H9 (cell line): ENCODE measurements at regions not wholly inside any gene's neighbourhood (a gene's known extent, or its start where the extent isn't known, plus 50 kb on each side); places are given as distances from the start of the nearest gene placed in this dataset.

Source experiments
- DNase-seq: peaks from one replicate; pipeline ENCODE4 v3.0.0-alpha.2; 2017
- H2AFZ ChIP-seq: one replicate; pipeline ENCODE4 v1.6.1; 2013; ENCODE audit warnings: mild to moderate bottlenecking, low read length, control low read depth, moderate library complexity
- H2AK5ac ChIP-seq: 2 replicates; pipeline ENCODE4 v1.6.1; 2013; ENCODE audit warnings: low read length, control low read depth, mixed read lengths; ENCODE audit not compliant: insufficient read length
- H2BK120ac ChIP-seq: one replicate; pipeline ENCODE4 v1.6.1; 2013; ENCODE audit warnings: low read depth, mild to moderate bottlenecking, low read length, control low read depth, inconsistent platforms; ENCODE audit not compliant: poor library complexity, severe bottlenecking
- H2BK12ac ChIP-seq: 2 replicates; pipeline ENCODE4 v1.6.1; 2013; ENCODE audit warnings: low read length, control low read depth, mixed read lengths, low read depth; ENCODE audit not compliant: insufficient read length
- H2BK15ac ChIP-seq: 2 replicates; pipeline ENCODE4 v1.6.1; 2013; ENCODE audit warnings: low read depth, low read length, control low read depth
- H2BK20ac ChIP-seq: one replicate; pipeline ENCODE4 v1.6.1; 2013; ENCODE audit warnings: low read depth, mild to moderate bottlenecking, low read length, control low read depth, inconsistent platforms; ENCODE audit not compliant: poor library complexity, severe bottlenecking
- H2BK5ac ChIP-seq: 2 replicates; pipeline ENCODE4 v1.6.1; 2013; ENCODE audit warnings: low read length, control low read depth, mixed read lengths; ENCODE audit not compliant: insufficient read length
- H3K14ac ChIP-seq: 2 replicates; pipeline ENCODE4 v1.6.1; 2013; ENCODE audit warnings: low read length, control low read depth; ENCODE audit not compliant: insufficient read depth
- H3K18ac ChIP-seq: 2 replicates; pipeline ENCODE4 v1.6.1; 2013; ENCODE audit warnings: low read depth, mild to moderate bottlenecking, mixed read lengths, low read length, control low read depth; ENCODE audit not compliant: insufficient read length
- H3K23ac ChIP-seq: 2 replicates; pipeline ENCODE4 v1.6.1; 2013; ENCODE audit warnings: low read length, control low read depth, mixed read lengths, low read depth; ENCODE audit not compliant: insufficient read length
- H3K23me2 ChIP-seq: 2 replicates; pipeline ENCODE4 v1.6.1; 2013; ENCODE audit warnings: low read depth, mild to moderate bottlenecking, mixed read lengths, low read length, control low read depth; ENCODE audit not compliant: insufficient read length, poor library complexity, severe bottlenecking
- H3K27ac ChIP-seq: 2 replicates; pipeline ENCODE4 v1.5.1; 2013; ENCODE audit warnings: low read length, control low read depth, mixed read lengths, low read depth; ENCODE audit not compliant: insufficient read length
- H3K27me3 ChIP-seq: 2 replicates; pipeline ENCODE4 v1.6.1; 2013; ENCODE audit warnings: low read length, control low read depth, inconsistent platforms; ENCODE audit not compliant: insufficient read depth
- H3K4ac ChIP-seq: 2 replicates; pipeline ENCODE4 v1.6.1; 2013; ENCODE audit warnings: low read depth, mild to moderate bottlenecking, control low read depth, inconsistent platforms, low read length, moderate library complexity
- H3K4me1 ChIP-seq: 2 replicates; pipeline ENCODE4 v1.6.1; 2013; ENCODE audit warnings: low read length, control low read depth, inconsistent platforms; ENCODE audit not compliant: insufficient read depth
- H3K4me2 ChIP-seq: 2 replicates; pipeline ENCODE4 v1.6.1; 2013; ENCODE audit warnings: low read length, control low read depth, mixed read lengths; ENCODE audit not compliant: insufficient read length, insufficient read depth
- H3K56ac ChIP-seq: 2 replicates; pipeline ENCODE4 v1.6.1; 2013; ENCODE audit warnings: low read depth, mild to moderate bottlenecking, mixed read lengths, low read length, control low read depth; ENCODE audit not compliant: insufficient read length
- H3K79me1 ChIP-seq: 2 replicates; pipeline ENCODE4 v1.6.1; 2013; ENCODE audit warnings: low read depth, mild to moderate bottlenecking, moderate library complexity, low read length, control low read depth, inconsistent platforms; ENCODE audit not compliant: insufficient read depth, poor library complexity, severe bottlenecking
- H3K79me2 ChIP-seq: 2 replicates; pipeline ENCODE4 v1.6.1; 2013; ENCODE audit warnings: low read length, control low read depth, inconsistent platforms; ENCODE audit not compliant: insufficient read depth
- H3K9ac ChIP-seq: 2 replicates; pipeline ENCODE4 v1.6.1; 2013; ENCODE audit warnings: low read length, control low read depth, mixed read lengths; ENCODE audit not compliant: insufficient read length; ENCODE audit errors: extremely low read depth
- H3K9me3 ChIP-seq: one replicate; pipeline ENCODE4 v1.6.1; 2013; ENCODE audit warnings: low read depth, low read length, inconsistent platforms; ENCODE audit not compliant: control insufficient read depth
- H3T11ph ChIP-seq: one replicate; pipeline ENCODE4 v1.6.1; 2013; ENCODE audit warnings: mild to moderate bottlenecking, low read length, control low read depth, inconsistent platforms
- H4K20me1 ChIP-seq: one replicate; pipeline ENCODE4 v1.6.1; 2013; ENCODE audit not compliant: control insufficient read depth, insufficient read length, insufficient read depth
- H4K5ac ChIP-seq: 2 replicates; pipeline ENCODE4 v1.6.1; 2013; ENCODE audit warnings: low read depth, mild to moderate bottlenecking, mixed read lengths, low read length, control low read depth; ENCODE audit not compliant: insufficient read length
- H4K8ac ChIP-seq: replicated peaks from 2 replicates; pipeline ENCODE4 v1.6.1; 2013; ENCODE audit warnings: low read length, control low read depth, mixed read lengths, low read depth; ENCODE audit not compliant: insufficient read length
- H4K91ac ChIP-seq: 2 replicates; pipeline ENCODE4 v1.6.1; 2013; ENCODE audit warnings: low read depth, mild to moderate bottlenecking, moderate library complexity, mixed read lengths, low read length, control low read depth; ENCODE audit not compliant: insufficient read length
- H3K27ac Mint-ChIP-seq, 3 experiments: 2 replicates in 2 of 3; 3 replicates in 1 of 3; pipeline ENCODE4 v1.8.0; 2020 to 2021; ENCODE audit warnings: mixed read lengths in 3 of 3, mild to moderate bottlenecking in 1 of 3, moderate library complexity in 1 of 3
- H3K27me3 Mint-ChIP-seq: 2 replicates; pipeline ENCODE4 v1.8.0; 2021; ENCODE audit warnings: low read depth, mild to moderate bottlenecking, moderate library complexity, mixed read lengths
- H3K36me3 Mint-ChIP-seq, 3 experiments: 2 replicates in 2 of 3; 3 replicates in 1 of 3; pipeline ENCODE4 v1.8.0; 2020 to 2021; ENCODE audit warnings: low read depth in 3 of 3, mixed read lengths in 3 of 3; ENCODE audit not compliant: insufficient read depth in 1 of 3
- H3K4me1 Mint-ChIP-seq, 2 experiments: 2 replicates each; pipeline ENCODE4 v1.8.0; 2020; ENCODE audit warnings: mixed read lengths in 2 of 2
- H3K4me3 Mint-ChIP-seq, 2 experiments: 2 replicates in 1 of 2; 3 replicates in 1 of 2; pipeline ENCODE4 v1.8.0; 2020 to 2021; ENCODE audit warnings: mild to moderate bottlenecking in 2 of 2, mixed read lengths in 2 of 2, moderate library complexity in 1 of 2
- H3K9me3 Mint-ChIP-seq, 2 experiments: 2 replicates in 1 of 2; 3 replicates in 1 of 2; pipeline ENCODE4 v1.8.0; 2020; ENCODE audit warnings: mild to moderate bottlenecking in 2 of 2, mixed read lengths in 2 of 2, moderate library complexity in 1 of 2
- CTCF ChIP-seq: fragments of 200-600 bp; sonication (generic); conservative IDR thresholded peaks from 3 replicates; pipeline ENCODE4 v1.8.0; 2021; ENCODE audit warnings: antibody characterized with exemption, mild to moderate bottlenecking
- WGBS: extraction: QIAGEN DNeasy Blood & Tissue Kit; methylation state at CpG from one replicate; pipeline ENCODE4 v1.1.7; 2013; ENCODE audit warnings: missing lambda C conversion rate, low lambda C conversion rate, mixed read lengths; ENCODE audit not compliant: insufficient read length; ENCODE audit errors: extremely low coverage; 5-methylcytosine and 5-hydroxymethylcytosine counted together

GRCh38 chrX:8048466-8048865, 121.3 kb upstream of the PNPLA4 start:
- Histone ChIP-seq H3K79me2 (no peaks in the 10 kb centered on the region), H3K14ac (no peak overlapping the region), H3K4me2 (no peak overlapping the region), H3K9ac (no peak overlapping the region), H3K4ac (no peak overlapping the region), H2BK12ac (no peak overlapping the region), H4K20me1 (no peaks in the 10 kb centered on the region), H3K23ac (no peak overlapping the region), H3K4me1 (no peaks in the 10 kb centered on the region), H2BK5ac (no peak overlapping the region), H4K8ac (no peak overlapping the region), H3K27me3 (no peaks in the 10 kb centered on the region), H2BK20ac (no peak overlapping the region), H2AFZ (no peak overlapping the region), H3T11ph (no peak overlapping the region), H3K56ac (no peak overlapping the region), H2AK5ac (no peak overlapping the region), H2BK15ac (no peak overlapping the region), H3K79me1 (no peaks in the 10 kb centered on the region), H2BK120ac (no peak overlapping the region), H3K27ac (no peak overlapping the region), H3K18ac (no peak overlapping the region), H3K23me2 (no peaks in the 10 kb centered on the region), H4K91ac (no peak overlapping the region), H4K5ac (no peak overlapping the region), H3K9me3 (no peaks in the 10 kb centered on the region)
- TF ChIP-seq CTCF, result no peak
- Mint-ChIP-seq H3K9me3 (no peaks in the 10 kb centered on the region), H3K4me1 (0 out of 4 replicates have a peak, but pooled peaks cover 3% of the 10 kb centered on the region in 2 experiments), H3K27ac (no peak overlapping the region), H3K27me3 (no peaks in the 10 kb centered on the region; the same call in 1 of the 2 replicates), H3K4me3 (no peak overlapping the region), H3K36me3 (no peaks in the 10 kb centered on the region)
- no CpG with 5 or more reads among the region's 1 CpG for WGBS
- DNase-seq, result no peak
